ENCODE measurements at regions not wholly inside any gene's neighbourhood (a gene's known extent, or its start where the extent isn't known, plus 50 kb on each side); places are given as distances from the start of the nearest gene placed in this dataset.

- intact Hi-C loops (cut with micrococcal nuclease) = no loop called here
- Histone ChIP-seq H3K4me2 (replicated peaks; ENCODE audit: extremely low read depth, low read length, poor library complexity, severe bottlenecking) (no peak overlapping the region), H3K79me2 (ENCODE audit: insufficient read depth, low read length) (no peaks in the 10 kb centered on the region), H2AFZ (ENCODE audit: insufficient read depth, low read depth, low read length, poor library complexity, severe bottlenecking) (no peak overlapping the region), H3K4me3 (replicated peaks in 1 of 3; ENCODE audit: low read depth in 2 of 3, low read length in 3 of 3) (no peak overlapping the region), H3K9ac (ENCODE audit: insufficient read depth, low read length, poor library complexity, severe bottlenecking) (no peak overlapping the region), H3K9me3 (replicated peaks in 1 of 2; ENCODE audit: control insufficient read depth in 1 of 2, insufficient read depth in 1 of 2, low read length in 2 of 2) (peaks cover 4 to 9% of the 10 kb centered on the region in 2 donors), H3K36me3 (replicated peaks in 1 of 2; ENCODE audit: control insufficient read depth in 1 of 2, insufficient read depth in 2 of 2, low read length in 2 of 2) (no peaks in the 10 kb centered on the region), H4K20me1 (ENCODE audit: insufficient read depth, low read length) (no peaks in the 10 kb centered on the region), H3K4me1 (ENCODE audit: control insufficient read depth in 1 of 2, insufficient read depth in 2 of 2, low read length in 2 of 2) (peaks cover 21 to 24% of the 10 kb centered on the region in 2 donors), H3K27ac (ENCODE audit: low read depth in 1 of 2, low read length in 2 of 2) (peak overlapping the region in 1 of 2 donors; percentile 16), H3K27me3 (ENCODE audit: control insufficient read depth in 2 of 2, insufficient read depth in 2 of 2, low read length in 2 of 2) (no peaks in the 10 kb centered on the region)
- no peak for TF ChIP-seq CTCF (IDR thresholded peaks at IDR 0.05)
- H3K27me3 Mint-ChIP-seq (ENCODE audit: low read depth in 3 of 3) = peaks cover 0 to 5% (median 3%) of the 10 kb centered on the region in 3 donors
- H3K27ac Mint-ChIP-seq = peak overlapping the region in 3 of 7 donors; percentile 46 to 62 (median 55)
- DNase-seq = peak; percentile 36 to 67 (median 55)
- H3K9me3 Mint-ChIP-seq = peaks cover 3 to 12% (median 10%) of the 10 kb centered on the region in 7 donors
- H3K36me3 Mint-ChIP-seq = peaks cover 3% of the 10 kb centered on the region in 2 donors
- 19% methylated on average over 2 of the region's 2 CpGs for WGBS (ENCODE audit: insufficient coverage)
- H3K4me3 Mint-ChIP-seq = no peak overlapping the region
- H3K4me1 Mint-ChIP-seq = peaks cover 29% of the 10 kb centered on the region
These were observed 52.1 kb upstream of the ITGA6 start for GRCh38 chr2:172375251-172375650.

- no peak overlapping the region for H3K4me3 ChIP-seq (replicated peaks in 1 of 3; ENCODE audit: low read depth in 2 of 3, low read length in 3 of 3)
- Mint-ChIP-seq H3K4me3 (no peak overlapping the region), H3K4me1 (peaks cover 37% of the 10 kb centered on the region), H3K27me3 (ENCODE audit: low read depth in 3 of 3) (peaks cover 0 to 5% (median 3%) of the 10 kb centered on the region in 3 donors), H3K36me3 (peaks cover 3% of the 10 kb centered on the region in 2 donors), H3K27ac (peak overlapping the region in 2 of 7 donors; percentile 55 to 62), H3K9me3 (peaks cover 3 to 12% (median 10%) of the 10 kb centered on the region in 7 donors)
- H2AFZ ChIP-seq (ENCODE audit: insufficient read depth, low read depth, low read length, poor library complexity, severe bottlenecking) = no peak overlapping the region
- no peak for TF ChIP-seq CTCF (IDR thresholded peaks at IDR 0.05)
- no CpG with 5 or more reads among the region's 5 CpGs for WGBS (ENCODE audit: insufficient coverage)
- peaks cover 29 to 32% of the 10 kb centered on the region in 2 donors for H3K4me1 ChIP-seq (ENCODE audit: control insufficient read depth in 1 of 2, insufficient read depth in 2 of 2, low read length in 2 of 2)
- intact Hi-C loops (cut with micrococcal nuclease) = no loop called here
- H3K79me2 ChIP-seq (ENCODE audit: insufficient read depth, low read length) = no peaks in the 10 kb centered on the region
- peaks cover 4 to 9% of the 10 kb centered on the region in 2 donors for H3K9me3 ChIP-seq (replicated peaks in 1 of 2; ENCODE audit: control insufficient read depth in 1 of 2, insufficient read depth in 1 of 2, low read length in 2 of 2)
- H3K36me3 ChIP-seq (replicated peaks in 1 of 2; ENCODE audit: control insufficient read depth in 1 of 2, insufficient read depth in 2 of 2, low read length in 2 of 2) = no peaks in the 10 kb centered on the region
- no peak for DNase-seq
- H3K4me2 ChIP-seq (replicated peaks; ENCODE audit: extremely low read depth, low read length, poor library complexity, severe bottlenecking) = no peak overlapping the region
- no peaks in the 10 kb centered on the region for H3K27me3 ChIP-seq (ENCODE audit: control insufficient read depth in 2 of 2, insufficient read depth in 2 of 2, low read length in 2 of 2)
- no peak overlapping the region for H3K27ac ChIP-seq (ENCODE audit: low read depth in 1 of 2, low read length in 2 of 2)
- H3K9ac ChIP-seq (ENCODE audit: insufficient read depth, low read length, poor library complexity, severe bottlenecking) = no peak overlapping the region
- no peaks in the 10 kb centered on the region for H4K20me1 ChIP-seq (ENCODE audit: insufficient read depth, low read length)
These were observed 51.4 kb upstream of the ITGA6 start for GRCh38 chr2:172376016-172376415.
